Head of caudate nucleus (tissue), 42 donors: ENCODE measurements at regions not wholly inside any gene's neighbourhood (a gene's known extent, or its start where the extent isn't known, plus 50 kb on each side); places are given as distances from the start of the nearest gene placed in this dataset.
"Not testable (repeated sequence)": the region's sequence is repeated elsewhere in the genome, so short reads cannot be mapped to it uniquely, and the experiment has no call there.

Source experiments
- DNase-seq, 42 donors: peaks; one replicate each; pipeline versions ENCODE4 v3.0.0 to v3.0.0-alpha.2; 2020 to 2021; ENCODE audit warnings: mixed read lengths in 7 of 42
- intact Hi-C: fragments of 100-400 bp; cut with DNase I; formaldehyde crosslinking; loops from one replicate; pipeline ENCODE4 v1.15.0; 2022

DNA sequence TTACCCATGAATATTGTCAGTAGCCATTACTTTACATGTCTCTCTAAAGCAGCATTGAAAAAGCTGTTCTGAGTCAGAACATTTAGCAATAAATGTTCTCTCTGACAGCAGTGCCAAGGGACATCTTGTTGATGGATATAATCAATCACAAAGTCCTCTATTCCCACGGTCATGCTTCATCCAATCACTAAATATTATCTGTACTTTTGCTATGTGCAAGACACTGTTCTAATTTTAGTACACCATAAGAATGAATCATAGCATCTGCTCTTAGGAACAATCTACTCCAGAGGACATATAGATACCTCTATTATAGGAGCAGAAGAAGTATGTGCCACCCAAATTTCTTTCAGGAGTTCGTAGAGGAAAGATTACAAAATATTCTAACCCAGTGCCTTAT lies 142.5 kb upstream of the MBNL1 start:
- DNase-seq: no peak
- intact Hi-C loops: no loop called here

DNA sequence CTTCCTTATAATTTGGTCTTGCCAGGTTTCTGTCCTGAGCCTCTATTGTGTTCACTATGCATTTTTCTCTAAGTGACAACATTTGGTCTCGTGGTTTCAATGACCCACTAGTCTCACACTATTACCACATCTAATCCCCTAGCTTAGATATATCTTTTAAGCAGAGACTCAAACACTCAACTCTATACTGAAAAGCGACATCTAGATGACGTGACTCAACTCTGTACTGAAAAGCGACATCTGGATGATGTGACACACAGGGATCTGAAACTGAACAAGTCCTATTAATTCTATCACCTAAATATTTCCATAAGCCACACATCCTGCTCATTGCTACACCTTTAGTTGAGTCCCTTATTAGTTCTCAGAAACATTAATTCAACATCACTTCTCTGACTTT lies 141.7 kb upstream of the MBNL1 start:
- intact Hi-C loops: no loop called here
- no peak for DNase-seq

DNA sequence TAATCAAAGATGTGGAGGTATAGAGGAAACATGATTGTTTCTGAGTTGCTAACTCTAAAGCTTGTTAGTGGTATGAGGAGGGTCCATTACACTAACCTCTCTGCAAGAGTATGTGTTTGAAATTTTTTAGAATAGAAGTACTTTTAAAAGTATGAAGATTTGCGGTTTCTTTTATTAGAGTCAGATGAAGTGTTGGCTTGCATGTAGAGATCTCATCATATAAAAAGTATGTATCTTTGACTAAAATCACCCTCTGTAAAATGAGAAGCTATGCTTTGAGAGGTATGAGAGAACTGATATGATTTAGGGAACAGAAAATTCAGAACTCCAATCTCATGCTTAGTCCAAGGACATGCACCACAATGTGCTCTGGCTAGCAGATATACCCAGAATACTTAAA lies 140.4 kb upstream of the MBNL1 start:
- no peak for DNase-seq
- intact Hi-C loops: no loop called here

DNA sequence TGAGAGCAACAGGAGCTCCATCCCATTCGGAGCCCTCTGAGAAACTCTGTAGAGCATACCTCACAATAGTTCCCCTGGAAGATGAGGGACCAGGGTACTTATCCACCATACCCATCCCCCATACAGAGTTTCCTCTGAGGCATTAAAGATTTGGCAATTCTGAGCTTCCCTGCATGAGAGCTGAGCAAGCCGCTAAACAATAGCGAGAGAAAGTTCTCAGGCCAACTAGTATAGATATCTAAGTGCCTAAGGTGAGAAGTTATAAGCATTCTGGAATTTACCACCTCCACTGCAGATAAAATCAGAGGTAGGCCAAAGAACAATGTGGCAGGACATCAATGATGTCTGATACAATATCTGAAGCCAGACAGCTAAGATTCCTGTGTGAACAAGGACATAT lies 129.1 kb upstream of the MBNL1 start:
- no peak for DNase-seq
- intact Hi-C loops: no loop called here

DNA sequence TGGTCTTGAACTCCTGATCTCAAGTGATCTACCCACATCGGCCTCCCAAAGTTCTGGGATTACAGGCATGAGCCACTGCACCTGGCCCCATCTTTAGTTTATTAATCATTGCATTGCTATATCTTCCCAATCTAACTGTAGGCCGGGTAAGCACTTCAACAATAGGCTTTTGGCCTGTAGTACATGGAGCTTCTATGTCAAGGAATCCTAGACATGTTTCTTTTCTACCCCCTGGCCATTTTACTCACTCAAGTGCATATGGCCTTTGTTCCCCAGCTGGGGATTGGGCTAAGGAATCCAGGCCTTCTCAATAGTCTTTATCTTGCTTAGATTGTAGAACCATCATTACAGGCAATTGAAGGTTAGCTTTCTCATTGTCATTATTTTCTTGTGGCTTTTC lies 122.3 kb upstream of the MBNL1 start:
- intact Hi-C loops: no loop called here
- no peak for DNase-seq

DNA sequence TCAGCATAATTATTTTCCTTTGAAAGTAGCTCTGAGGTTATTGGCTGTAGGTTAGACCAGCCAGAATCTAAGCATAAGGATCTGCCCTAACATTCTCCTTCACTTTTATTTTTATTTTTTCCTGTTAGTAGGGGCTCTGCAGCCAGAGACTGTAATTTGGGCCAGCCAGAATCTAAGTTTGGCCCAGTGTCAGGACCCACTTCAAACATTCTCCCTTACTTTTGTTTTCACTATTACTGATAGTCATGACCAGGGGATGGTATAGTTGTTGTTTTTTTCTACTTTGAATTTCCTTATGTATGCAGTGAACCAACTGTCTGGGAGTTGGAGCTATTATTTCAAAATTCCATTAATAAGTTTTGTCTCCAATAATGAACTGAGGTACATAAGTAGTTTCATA lies 121.0 kb upstream of the MBNL1 start:
- intact Hi-C loops: no loop called here
- no peak for DNase-seq

DNA sequence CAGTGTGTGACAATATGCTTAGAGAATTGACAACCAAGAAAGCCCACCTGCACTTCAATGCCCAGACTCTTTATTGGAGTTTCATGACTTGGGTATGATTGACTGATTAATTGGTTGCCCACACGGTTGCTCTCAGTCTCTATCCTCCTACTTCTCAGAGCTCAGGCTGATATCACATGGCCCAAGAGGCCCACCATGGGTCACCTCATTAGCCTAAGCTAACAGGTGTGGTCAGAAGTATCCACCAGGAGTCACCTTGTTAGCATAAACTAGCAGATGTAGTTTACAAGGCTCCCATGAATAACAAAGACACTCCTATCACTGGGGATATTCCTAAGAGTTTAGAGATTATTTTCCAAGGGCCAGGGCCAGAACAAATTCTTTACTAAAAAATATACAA lies 120.2 kb upstream of the MBNL1 start:
- no peak for DNase-seq
- intact Hi-C loops: no loop called here

DNA sequence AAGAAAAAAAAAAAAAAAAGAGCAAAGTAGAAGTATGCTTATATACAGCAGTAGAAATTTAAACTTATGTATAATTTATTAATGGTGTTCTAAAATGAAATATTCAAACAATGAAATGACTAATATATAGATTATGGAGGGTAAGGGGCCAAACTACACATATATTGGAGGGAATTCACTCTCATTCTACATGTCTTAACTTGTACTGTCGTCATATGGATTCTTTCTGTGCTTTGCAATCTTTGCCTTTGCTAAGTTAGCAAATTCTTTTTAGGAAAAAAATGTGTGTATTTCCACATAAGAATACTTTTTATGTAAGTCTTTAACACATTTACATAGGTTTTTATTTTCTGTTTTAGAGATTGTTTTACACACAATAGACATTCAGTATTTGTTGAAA lies 118.9 kb upstream of the MBNL1 start:
- no peak for DNase-seq
- intact Hi-C loops: no loop called here

DNA sequence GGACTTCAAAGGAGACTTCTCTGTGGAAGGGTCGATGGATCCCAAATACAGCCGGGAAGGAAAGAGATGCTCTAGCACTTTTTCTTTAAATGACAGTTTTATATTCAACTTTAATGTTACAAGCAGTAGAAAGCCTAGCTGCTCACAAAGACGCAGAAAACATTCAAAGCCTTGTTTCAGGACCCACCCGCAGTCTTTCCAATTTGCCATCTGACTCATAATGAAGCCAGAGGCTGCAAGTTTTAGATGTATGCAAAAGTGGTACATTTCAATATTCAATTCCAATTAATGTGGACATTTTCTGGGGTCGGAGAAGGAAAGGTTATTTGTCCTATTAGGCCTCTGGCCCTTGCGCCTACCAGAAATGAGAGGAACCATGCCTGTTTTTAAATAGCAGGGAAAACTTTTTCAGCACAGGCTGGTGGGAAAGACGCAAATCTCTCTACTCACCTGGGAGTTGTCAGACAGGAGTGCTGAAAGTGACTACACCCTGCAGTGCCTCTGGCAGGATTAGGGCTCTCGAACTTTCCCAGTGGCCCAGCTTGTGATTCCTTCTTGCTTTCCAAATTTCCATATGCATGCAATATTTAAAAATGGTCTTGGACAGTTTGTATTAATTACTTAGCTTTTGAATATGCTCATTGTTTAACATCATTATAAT lies 117.4 kb upstream of the MBNL1 start:
- intact Hi-C loops: no loop called here
- DNase-seq: peak in 7 of 42 donors; percentile 4 to 40 (median 12)

DNA sequence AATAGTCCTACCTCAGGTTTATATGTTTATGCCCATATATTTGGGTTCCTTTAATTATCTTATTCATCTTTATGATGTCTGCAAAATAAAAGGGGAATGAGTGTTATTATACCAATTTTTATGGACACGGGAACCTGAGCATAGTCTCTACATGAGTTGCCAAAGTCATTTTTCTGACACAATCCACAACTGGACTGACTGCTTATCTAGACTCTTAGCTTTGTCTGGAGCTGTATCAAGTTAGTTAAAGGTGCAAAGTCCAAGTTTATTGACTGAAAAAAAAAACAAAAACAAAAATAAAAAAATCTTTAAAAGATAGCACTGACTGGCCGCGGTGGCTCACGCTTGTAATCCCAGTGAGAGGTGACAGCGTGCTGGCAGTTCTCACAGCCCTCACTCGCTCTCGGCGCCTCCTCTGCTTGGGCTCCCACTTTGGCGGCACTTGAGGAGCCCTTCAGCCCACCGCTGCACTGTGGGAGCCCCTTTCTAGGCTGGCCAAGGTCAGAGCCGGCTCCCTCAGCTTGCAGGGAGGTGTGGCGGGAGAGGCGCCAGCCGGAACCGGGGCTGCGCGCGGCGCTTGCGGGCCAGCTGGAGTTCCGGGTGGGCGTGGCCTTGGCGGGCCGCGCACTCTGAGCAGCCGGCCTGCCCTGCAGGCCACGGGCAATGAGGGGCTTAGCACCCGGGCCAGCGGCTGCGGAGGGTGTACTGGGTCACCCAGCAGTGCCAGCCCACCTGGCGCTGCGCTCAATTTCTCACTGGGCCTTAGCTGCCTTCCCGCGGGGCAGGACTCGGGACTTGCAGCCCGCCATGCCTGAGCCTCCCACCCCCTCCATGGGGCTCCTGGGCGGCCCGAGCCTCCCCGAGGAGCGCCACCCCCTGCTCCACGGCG lies 116.6 kb upstream of the MBNL1 start:
- intact Hi-C loops, DNase-seq: not testable (repeated sequence)

DNA sequence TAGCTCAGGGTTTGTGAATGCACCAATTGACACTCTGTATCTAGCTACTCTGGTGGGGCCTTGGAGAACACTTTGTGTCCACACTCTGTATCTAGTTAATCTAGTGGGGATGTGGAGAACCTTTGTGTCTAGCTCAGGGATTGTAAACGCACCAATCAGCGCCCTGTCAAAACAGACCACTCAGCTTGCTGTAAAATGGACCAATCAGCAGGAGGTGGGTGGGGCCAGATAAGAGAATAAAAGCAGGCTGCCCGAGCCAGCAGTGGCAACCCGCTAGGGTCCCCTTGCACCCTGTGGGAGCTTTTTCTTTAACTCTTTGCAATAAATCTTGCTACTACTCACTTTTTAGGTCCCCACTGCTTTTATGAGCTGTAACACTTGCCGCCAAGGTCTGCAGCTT lies 115.6 kb upstream of the MBNL1 start:
- DNase-seq, intact Hi-C loops: not testable (repeated sequence)

DNA sequence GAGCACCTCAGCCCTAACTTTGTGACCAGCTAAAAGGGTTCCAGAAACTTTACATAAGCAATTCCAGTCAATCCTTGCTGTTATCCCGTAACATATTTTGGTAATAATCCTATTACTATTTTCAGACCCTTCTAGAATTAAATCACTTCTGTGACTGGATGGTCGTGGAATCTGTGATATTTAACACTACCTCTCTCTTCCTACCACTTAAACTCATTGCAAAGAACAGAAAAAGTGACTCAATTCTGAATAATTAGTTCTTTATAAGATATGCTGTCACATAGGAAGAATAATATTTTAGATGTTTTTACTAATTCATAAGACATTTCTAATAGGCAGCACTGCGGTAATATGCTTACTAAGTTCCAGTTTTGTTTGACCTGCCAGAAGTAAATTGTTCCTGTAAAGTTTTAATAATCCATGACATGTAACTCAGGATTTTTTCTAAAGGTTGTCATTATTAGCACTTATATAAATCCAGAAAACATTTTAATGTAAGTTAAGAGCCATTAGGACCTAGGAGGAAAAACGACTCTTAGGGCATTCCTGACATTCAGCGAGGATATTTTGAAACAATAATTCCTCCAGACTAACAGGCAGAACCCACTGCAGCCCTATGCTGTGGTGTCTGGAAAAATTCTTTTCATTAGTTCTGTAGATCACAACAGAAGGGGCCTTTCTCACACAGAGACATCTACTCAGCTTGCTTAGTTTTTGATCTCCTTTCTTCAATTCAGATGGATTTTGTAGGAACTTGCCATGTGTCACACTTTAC lies 113.3 kb upstream of the MBNL1 start:
- intact Hi-C loops: no loop called here
- no peak for DNase-seq

DNA sequence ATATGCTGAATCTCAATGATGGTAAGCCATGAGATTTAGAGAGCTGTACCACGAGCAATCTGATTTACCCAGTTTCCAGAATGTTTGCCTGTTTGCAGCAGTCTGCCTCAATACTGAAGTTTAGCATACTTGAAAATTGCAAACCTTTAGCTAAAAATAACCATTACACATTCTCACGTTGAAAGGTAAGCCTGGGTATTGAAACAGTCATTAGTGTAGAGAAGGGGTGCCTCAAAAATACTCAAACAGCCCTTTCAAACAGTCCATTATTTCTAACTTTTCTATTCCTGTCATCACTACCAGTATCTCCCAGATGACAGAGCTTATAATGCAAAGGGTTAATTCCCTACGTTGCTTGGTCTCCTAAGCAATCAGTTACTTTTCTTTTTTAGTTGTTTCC lies 111.8 kb upstream of the MBNL1 start:
- intact Hi-C loops: no loop called here

DNA sequence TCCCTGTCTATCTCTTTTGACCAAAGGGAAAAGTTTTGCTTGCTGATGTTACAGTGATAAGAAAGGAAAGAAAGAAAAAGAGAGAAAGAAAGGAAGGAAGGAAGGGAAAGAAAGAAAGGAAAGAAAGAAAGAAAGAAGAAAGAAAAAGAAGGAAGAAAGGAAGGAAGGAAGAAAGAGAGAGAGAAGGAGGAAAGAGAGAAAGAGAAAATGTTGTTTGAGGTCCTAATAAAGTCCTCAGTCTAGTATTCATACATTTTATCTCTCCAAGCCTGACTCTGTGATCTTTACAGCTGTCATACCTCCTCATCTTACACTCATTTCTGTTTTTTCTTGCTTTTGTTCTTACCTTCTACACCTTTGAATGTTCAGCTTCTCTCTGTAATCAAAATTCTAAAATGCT lies 111.4 kb upstream of the MBNL1 start:
- no peak for DNase-seq
- intact Hi-C loops: no loop called here

More for the DNA sequence above, 111.8 kb upstream of the MBNL1 start:
- DNase-seq: no peak

DNA sequence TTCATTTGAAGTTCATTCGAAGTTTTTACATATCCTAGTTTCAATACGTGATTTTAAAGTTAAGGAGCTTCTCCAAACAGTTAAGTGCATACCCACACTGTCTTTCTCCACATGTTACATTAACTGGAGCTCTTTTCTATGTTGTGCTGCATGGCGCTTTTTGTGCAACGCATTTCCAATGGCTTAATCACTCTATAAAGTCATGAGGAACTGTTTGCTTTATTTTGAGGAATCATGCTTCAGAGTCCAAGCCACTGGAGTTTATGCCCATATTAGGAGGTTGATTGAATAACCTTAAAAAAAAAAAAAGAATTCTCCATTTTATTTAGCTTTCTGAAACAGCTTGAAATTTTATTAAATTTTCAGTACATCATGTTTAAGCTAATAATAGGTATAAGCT lies 109.4 kb upstream of the MBNL1 start:
- intact Hi-C loops: no loop called here
- DNase-seq: no peak

DNA sequence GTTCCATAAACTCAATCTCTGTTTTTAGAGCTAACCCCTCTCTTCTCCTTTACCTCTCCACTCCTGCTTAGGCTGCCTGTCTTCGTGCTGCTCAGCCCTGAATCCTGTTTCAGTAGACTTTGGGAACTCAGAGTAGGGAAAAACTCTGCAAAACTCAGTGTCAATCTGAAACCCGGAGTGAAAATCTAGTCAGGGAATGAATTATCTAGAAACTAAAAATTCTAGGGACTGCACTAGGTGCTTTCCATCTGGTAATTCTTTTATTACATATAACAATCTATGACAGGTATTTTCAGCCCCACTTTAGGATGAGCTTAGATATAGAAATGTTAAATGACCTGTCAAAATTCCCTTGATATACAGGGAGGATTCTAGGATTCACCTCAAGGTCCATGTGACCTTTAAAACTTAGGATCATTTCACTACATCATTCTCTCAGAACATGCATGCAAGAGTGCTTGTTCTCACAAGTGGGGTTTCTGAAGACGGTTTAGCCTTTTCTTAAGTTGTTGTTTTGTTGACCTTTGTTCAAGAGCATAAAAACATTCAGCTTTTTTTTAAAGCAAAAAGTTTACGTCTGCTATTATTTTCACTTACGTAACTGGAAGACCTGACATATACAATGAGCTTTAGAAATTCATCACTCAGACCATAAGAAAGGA lies 108.2 kb upstream of the MBNL1 start:
- DNase-seq: no peak
- intact Hi-C loops: no loop called here

DNA sequence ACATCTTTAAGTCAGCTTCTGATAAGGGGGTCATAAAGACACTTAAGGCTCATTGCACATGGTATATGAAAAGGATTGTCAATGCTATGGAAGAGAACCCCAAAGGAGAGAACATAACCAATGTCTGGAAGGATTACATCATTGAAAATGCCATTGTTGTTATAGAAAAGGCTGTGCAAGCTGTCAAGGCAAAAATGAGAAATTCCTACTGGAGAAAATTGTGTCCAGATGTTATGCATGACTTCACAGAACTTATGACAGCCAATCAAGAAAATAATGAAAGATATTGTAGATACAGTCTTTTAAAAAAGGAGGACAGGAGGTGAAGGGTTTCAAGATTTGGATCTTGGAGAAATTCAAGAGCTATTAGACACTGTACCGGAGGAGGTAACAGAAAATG lies 96.3 kb upstream of the MBNL1 start:
- DNase-seq: no peak
- intact Hi-C loops: no loop called here

DNA sequence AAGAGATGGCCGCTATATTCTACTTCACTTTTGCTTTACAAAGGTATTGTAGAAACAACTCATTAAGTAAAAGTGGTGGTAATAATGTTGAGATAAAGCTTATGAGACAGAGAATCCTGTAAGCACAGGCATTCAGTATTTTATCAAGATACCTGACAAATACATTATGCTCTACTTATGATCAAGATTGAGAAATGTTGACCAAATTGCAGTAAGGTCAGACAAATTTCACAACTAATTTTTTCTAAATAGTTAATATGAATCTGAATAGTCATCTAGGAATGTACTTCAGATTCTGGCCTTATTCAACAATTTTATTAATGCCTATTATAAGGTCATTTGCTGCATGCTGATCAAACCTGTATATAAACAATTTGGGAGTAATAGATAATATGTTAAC lies 95.1 kb upstream of the MBNL1 start:
- DNase-seq: no peak
- intact Hi-C loops: no loop called here

DNA sequence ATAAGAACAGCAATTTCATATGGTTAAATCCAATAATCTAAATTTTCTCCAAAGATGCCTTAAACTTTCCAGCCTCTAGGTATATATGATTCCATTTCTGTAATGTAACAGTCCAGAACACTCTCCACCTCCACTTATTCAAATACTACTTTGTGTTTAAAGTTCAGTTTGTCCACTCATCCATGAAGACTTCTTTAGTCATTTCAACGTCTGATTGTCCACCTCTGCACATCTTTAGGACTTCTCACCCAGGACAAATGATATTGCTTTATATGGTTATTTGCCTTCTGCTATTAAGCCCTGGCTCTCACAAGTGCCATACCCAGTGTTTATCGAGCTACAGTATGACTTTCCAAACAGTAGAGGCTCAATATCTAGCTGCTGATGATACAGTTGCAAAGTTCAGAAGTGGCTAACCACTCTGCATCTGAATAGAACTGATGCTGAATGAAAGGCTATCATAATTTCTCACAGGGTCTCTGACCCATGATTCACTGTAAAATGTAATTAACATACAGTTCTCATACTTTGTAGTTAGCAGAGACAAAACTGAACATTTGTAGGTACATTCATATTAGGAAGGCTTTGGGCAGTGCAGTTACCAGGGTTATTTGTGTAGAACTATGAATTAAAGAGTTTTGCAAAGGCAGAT lies 93.7 kb upstream of the MBNL1 start:
- no peak for DNase-seq
- intact Hi-C loops: no loop called here
